K562 (cell line): ENCODE measurements at regions not wholly inside any gene's neighbourhood (a gene's known extent, or its start where the extent isn't known, plus 50 kb on each side); places are given as distances from the start of the nearest gene placed in this dataset.

Experiments used
- ATAC-seq: fragments of 200-7000 bp; cut with Tn5 transposase; 3 replicates; pipeline ENCODE4 v1.9.1; 2020; ENCODE audit warnings: moderate library complexity
- BruUV-seq: library from RNA; stranded (reverse); fragments of 400-500 nt; replicated peaks from 2 replicates; lab custom pipeline; 2021; lab: Mats Ljungman, UMichigan
- CTCF ChIA-PET: fragments of 300-600 bp; formaldehyde crosslinking; extraction: SDS; loops from one replicate; lab custom pipeline; 2021; ENCODE audit warnings: low intra/inter-chr PET ratio; lab: Yijun Ruan, JAX
- POLR2A ChIA-PET: fragments of 300-600, 350-650 bp; sonication (Branson Sonifier 250); formaldehyde crosslinking; extraction: SDS; loops from one replicate; lab custom pipeline; 2021; ENCODE audit warnings: antibody characterized with exemption, inconsistent platforms; lab: Yijun Ruan, JAX
- DNase-seq, 4 experiments: peaks; one replicate each; pipeline versions ENCODE4 v3.0.0 to v3.0.0-alpha.2; 2011 to 2018; ENCODE audit warnings: low spot score in 3 of 4, mixed read lengths in 3 of 4; ENCODE audit errors: extremely low read depth in 1 of 4
- FAIRE-seq: peaks from 2 replicates; lab custom pipeline; 2011; peaks lifted over from hg19 to GRCh38; lab: Jason Lieb, UNC
- H2AFZ ChIP-seq: 2 replicates; pipeline ENCODE4 v1.6.0; 2011; ENCODE audit warnings: low read depth, low read length, control low read depth, inconsistent platforms
- H3K27ac ChIP-seq: fragments of 200-600 bp; 3 replicates; pipeline ENCODE4 v1.8.0; 2011; ENCODE audit warnings: low read depth, mild to moderate bottlenecking, control low read depth, inconsistent platforms, low read length, moderate library complexity, mixed read lengths; ENCODE audit errors: extremely low read depth
- H3K27me3 ChIP-seq, 2 experiments: fragments of 300-600 bp in 1 of 2; 2 replicates in 1 of 2; 3 replicates in 1 of 2; pipeline versions ENCODE4 v1.6.0 to v1.8.0; 2011; ENCODE audit warnings: inconsistent platforms in 2 of 2, low read length in 2 of 2, mild to moderate bottlenecking in 1 of 2, mixed read lengths in 1 of 2, moderate library complexity in 1 of 2; ENCODE audit not compliant: control insufficient read depth in 2 of 2, insufficient read depth in 2 of 2
- H3K36me3 ChIP-seq: fragments of 300-600 bp; 3 replicates; pipeline ENCODE4 v1.8.0; 2011; ENCODE audit warnings: mild to moderate bottlenecking, low read length, inconsistent platforms; ENCODE audit not compliant: control insufficient read depth, insufficient read depth
- H3K4me1 ChIP-seq, 2 experiments: fragments of 200-600 bp in 1 of 2; replicated peaks in 1 of 2; 2 replicates in 1 of 2; 3 replicates in 1 of 2; pipeline versions ENCODE4 v1.5.1 to v1.8.0; 2011; ENCODE audit warnings: inconsistent platforms in 2 of 2, low read length in 2 of 2, mild to moderate bottlenecking in 1 of 2, mixed read lengths in 1 of 2, moderate library complexity in 1 of 2; ENCODE audit not compliant: control insufficient read depth in 2 of 2, insufficient read depth in 2 of 2
- H3K4me2 ChIP-seq: 2 replicates; pipeline ENCODE4 v1.6.1; 2011; ENCODE audit warnings: low read length, control low read depth, inconsistent platforms, mixed read lengths; ENCODE audit not compliant: insufficient read depth
- H3K4me3 ChIP-seq: fragments of 200-600 bp; sonication (generic), shearing (Covaris generic); 2 replicates; pipeline ENCODE4 v1.5.1; 2016; ENCODE audit warnings: control low read depth, inconsistent platforms
- H3K79me2 ChIP-seq: fragments of 200-600 bp; 3 replicates; pipeline ENCODE4 v1.8.0; 2011; ENCODE audit warnings: low read length, inconsistent platforms; ENCODE audit not compliant: control insufficient read depth, insufficient read depth
- H3K9ac ChIP-seq, 2 experiments: 2 replicates each; pipeline versions ENCODE4 v1.6.0 to v1.6.1; 2011; ENCODE audit warnings: low read depth in 2 of 2, low read length in 2 of 2, control low read depth in 1 of 2, inconsistent platforms in 1 of 2, mild to moderate bottlenecking in 1 of 2, mixed read lengths in 1 of 2; ENCODE audit not compliant: insufficient read depth in 1 of 2
- H3K9me1 ChIP-seq: one replicate; pipeline ENCODE4 v1.6.0; 2011; ENCODE audit warnings: inconsistent platforms, mild to moderate bottlenecking, low read length, moderate library complexity; ENCODE audit not compliant: control insufficient read depth, insufficient read depth
- H3K9me3 ChIP-seq: replicated peaks from 2 replicates; pipeline ENCODE4 v1.5.1; 2011; ENCODE audit warnings: low read depth, low read length, inconsistent platforms; ENCODE audit not compliant: control insufficient read depth, insufficient read depth
- H4K20me1 ChIP-seq: replicated peaks from 2 replicates; pipeline ENCODE4 v1.6.1; 2011; ENCODE audit warnings: low read length, inconsistent platforms, mixed read lengths; ENCODE audit not compliant: control insufficient read depth, insufficient read depth
- AFF4 ChIP-seq: sonication (generic); formaldehyde crosslinking; IDR thresholded peaks from 2 replicates; pipeline ENCODE4 v1.8.0; 2023; ENCODE audit warnings: mild to moderate bottlenecking, missing genetic modification reagents
- ARID3B ChIP-seq: fragments of 250-450 bp; sonication (Bioruptor Pico); IDR thresholded peaks from 2 replicates; pipeline ENCODE4 v1.4.0; 2020; ENCODE audit warnings: borderline replicate concordance
- CSDE1 ChIP-seq, 2 experiments: fragments of 450-650 bp; IDR thresholded peaks; 2 replicates each; pipeline ENCODE4 v1.6.1; 2016; ENCODE audit warnings: mild to moderate bottlenecking in 1 of 2
- GATAD2A ChIP-seq: fragments of 450-650 bp; IDR thresholded peaks from 2 replicates; pipeline ENCODE4 v1.6.1; 2017
- HDGF ChIP-seq: fragments of 450-650 bp; IDR thresholded peaks from 2 replicates; pipeline ENCODE4 v1.6.1; 2016
- MAX ChIP-seq: sonication (generic); formaldehyde crosslinking; IDR thresholded peaks from 2 replicates; pipeline ENCODE4 v1.9.0; 2022; ENCODE audit warnings: mild to moderate bottlenecking, missing genetic modification reagents
- MYC ChIP-seq, 2 experiments: fragments of 250-450 bp in 1 of 2; sonication (Bioruptor Pico) in 1 of 2; IDR thresholded peaks; 2 replicates each; pipeline versions ENCODE4 v1.5.1 to v1.6.1; 2012 to 2021; ENCODE audit warnings: low read depth in 2 of 2, borderline replicate concordance in 1 of 2, improper control_type of control experiment in 1 of 2, low read length in 1 of 2, mild to moderate bottlenecking in 1 of 2, moderate library complexity in 1 of 2
- SP2 ChIP-seq: IDR thresholded peaks from 2 replicates; pipeline ENCODE4 v1.6.1; 2011; ENCODE audit warnings: mild to moderate bottlenecking, low read depth, low read length, moderate library complexity; ENCODE audit not compliant: poor library complexity, severe bottlenecking; ENCODE audit errors: extremely low read depth
- TRIM28 ChIP-seq: fragments of 450-650 bp; IDR thresholded peaks from 2 replicates; pipeline ENCODE4 v1.6.1; 2017
- USF2 ChIP-seq: sonication (generic); formaldehyde crosslinking; IDR thresholded peaks from 2 replicates; pipeline ENCODE4 v1.5.0; 2020; ENCODE audit warnings: missing genetic modification reagents
- ZNF280A ChIP-seq: fragments of 450-650 bp; IDR thresholded peaks from 2 replicates; pipeline ENCODE4 v1.6.1; 2018; ENCODE audit warnings: mild to moderate bottlenecking, low read depth; ENCODE audit not compliant: partially characterized antibody
- ZNF561 ChIP-seq: fragments of 450-650 bp; formaldehyde crosslinking; conservative IDR thresholded peaks from 2 replicates; pipeline ENCODE4 v1.4.0; 2020; ENCODE audit warnings: mild to moderate bottlenecking, moderate library complexity
- ZNF764 ChIP-seq: fragments of 250-450 bp; sonication (Bioruptor Pico); IDR thresholded peaks from 2 replicates; pipeline ENCODE4 v1.4.0; 2020; ENCODE audit warnings: low read depth, mild to moderate bottlenecking, moderate library complexity
- WGBS: fragments of 100-300 bp; shearing (Covaris generic); methylation state at CpG from one replicate; pipeline ENCODE4 v1.1.6; 2016; ENCODE audit warnings: low coverage, mixed read lengths; ENCODE audit not compliant: insufficient coverage; ENCODE audit errors: missing lambda C conversion rate; 5-methylcytosine and 5-hydroxymethylcytosine counted together
- in situ Hi-C: fragments of 300-500 bp; cut with MboI; formaldehyde crosslinking; loops from 4 replicates; pipeline ENCODE4 v1.15.0; 2018; ENCODE audit warnings: inconsistent platforms, mixed read lengths
- intact Hi-C: fragments of 100-400 bp; cut with micrococcal nuclease; formaldehyde crosslinking; loops from 2 replicates; pipeline ENCODE4 v1.14.2; 2022

- FAIRE-seq, result no peak
- DNase-seq, result no peak
- no peaks in the 10 kb centered on the region for H3K4me1 ChIP-seq
- no peak overlapping the region for H3K27ac ChIP-seq
- no peak overlapping the region for H3K9ac ChIP-seq
- no peaks in the 10 kb centered on the region for H3K9me1 ChIP-seq
- H3K4me2 ChIP-seq, result no peak overlapping the region
- in situ Hi-C loops (no loop called here), intact Hi-C loops (no loop called here)
- 0% methylated on average over 1 of the region's 1 CpG for WGBS
- no peaks in the 10 kb centered on the region for H3K79me2 ChIP-seq
- H3K27me3 ChIP-seq, result no peaks in the 10 kb centered on the region
- H2AFZ ChIP-seq, result no peak overlapping the region
- POLR2A ChIA-PET, result no interaction called here
- H3K4me3 ChIP-seq, result no peak overlapping the region
- CTCF ChIA-PET, result no interaction called here
- no peak for ATAC-seq
- H3K9me3 ChIP-seq, result no peaks in the 10 kb centered on the region
- H4K20me1 ChIP-seq, result no peaks in the 10 kb centered on the region
- BruUV-seq, result no TSS peak
- no peaks in the 10 kb centered on the region for H3K36me3 ChIP-seq
- TF ChIP-seq AFF4 (CRISPR knock-in tag) (no peak), GATAD2A (no peak), USF2 (no peak), MYC (IDR thresholded peaks at IDR 0.05; ENCODE audit: low read depth, low read length) (no peak), MYC (CRISPR knock-in tag; IDR thresholded peaks at IDR 0.05; ENCODE audit: borderline replicate concordance, low read depth) (no peak), HDGF (no peak), ARID3B (CRISPR knock-in tag) (no peak), TRIM28 (no peak), CSDE1 (IDR thresholded peaks at IDR 0.05) (no peak), ZNF561 (no peak), ZNF280A (no peak), SP2 (no peak), MAX (CRISPR knock-in tag) (no peak), ZNF764 (no peak)
These were observed 447.8 kb downstream of the AMY1C start for GRCh38 chr1:104197516-104197915.
